ENCODE measurements at regions not wholly inside any gene's neighbourhood (a gene's known extent, or its start where the extent isn't known, plus 50 kb on each side); places are given as distances from the start of the nearest gene placed in this dataset.
A peak's percentile ranks its signal among the peaks of the same experiment; 100 is the strongest.

- TF ChIP-seq IRF9 (tag; IDR thresholded peaks at IDR 0.05) = no peak
- no peak for TF ChIP-seq WHSC1 (IDR thresholded peaks at IDR 0.05; ENCODE audit: low read length)
- no peak for TF ChIP-seq HMG20B (CRISPR knock-in tag; IDR thresholded peaks at IDR 0.05)
- TF ChIP-seq SIN3B (IDR thresholded peaks at IDR 0.05; ENCODE audit: low read depth) = no peak
- TF ChIP-seq NFE2 (IDR thresholded peaks at IDR 0.05; ENCODE audit: low read depth) = peak; percentile 35
- TF ChIP-seq PURB (CRISPR knock-in tag; IDR thresholded peaks at IDR 0.05; ENCODE audit: low read depth) = no peak
- no peak for TF ChIP-seq ARID2 (IDR thresholded peaks at IDR 0.05)
- no peak for TF ChIP-seq MCM7 (IDR thresholded peaks at IDR 0.05)
- peak; percentile 83 for TF ChIP-seq DPF2 (IDR thresholded peaks at IDR 0.05)
- TF ChIP-seq PHB2 (IDR thresholded peaks at IDR 0.05; ENCODE audit: low read depth) = no peak
- peak; percentile 33; the same call in 1 of the 2 replicates for TF ChIP-seq RBFOX2 (IDR thresholded peaks at IDR 0.05; ENCODE audit: low read depth, low read length)
- no peak for TF ChIP-seq CHAMP1 (IDR thresholded peaks at IDR 0.05)
- no peak for TF ChIP-seq RBBP5 (IDR thresholded peaks at IDR 0.05; ENCODE audit: borderline replicate concordance, insufficient read depth, low read length, poor library complexity, severe bottlenecking)
- no peak for TF ChIP-seq TAF1 (IDR thresholded peaks at IDR 0.05; ENCODE audit: control insufficient read depth, extremely low read depth, insufficient read depth, low read length, severe bottlenecking)
- no peak for TF ChIP-seq BMI1 (IDR thresholded peaks at IDR 0.05; ENCODE audit: low read length)
- TF ChIP-seq ZNF384 (IDR thresholded peaks at IDR 0.05; ENCODE audit: low read depth, low read length) = no peak
- TF ChIP-seq PHTF2 (CRISPR knock-in tag; IDR thresholded peaks at IDR 0.05) = no peak
- TF ChIP-seq EHMT2 (IDR thresholded peaks at IDR 0.05) = no peak
- TF ChIP-seq SPI1 (IDR thresholded peaks at IDR 0.05; ENCODE audit: borderline replicate concordance, low read depth, low read length) = no peak
- peak; percentile 54; the same call in 1 of the 2 replicates for TF ChIP-seq MTA1 (IDR thresholded peaks at IDR 0.05; ENCODE audit: borderline replicate concordance)
- TF ChIP-seq, protein P1, sequence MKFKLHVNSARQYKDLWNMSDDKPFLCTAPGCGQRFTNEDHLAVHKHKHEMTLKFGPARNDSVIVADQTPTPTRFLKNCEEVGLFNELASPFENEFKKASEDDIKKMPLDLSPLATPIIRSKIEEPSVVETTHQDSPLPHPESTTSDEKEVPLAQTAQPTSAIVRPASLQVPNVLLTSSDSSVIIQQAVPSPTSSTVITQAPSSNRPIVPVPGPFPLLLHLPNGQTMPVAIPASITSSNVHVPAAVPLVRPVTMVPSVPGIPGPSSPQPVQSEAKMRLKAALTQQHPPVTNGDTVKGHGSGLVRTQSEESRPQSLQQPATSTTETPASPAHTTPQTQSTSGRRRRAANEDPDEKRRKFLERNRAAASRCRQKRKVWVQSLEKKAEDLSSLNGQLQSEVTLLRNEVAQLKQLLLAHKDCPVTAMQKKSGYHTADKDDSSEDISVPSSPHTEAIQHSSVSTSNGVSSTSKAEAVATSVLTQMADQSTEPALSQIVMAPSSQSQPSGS (CRISPR knock-in tag; IDR thresholded peaks at IDR 0.05) = no peak
- no peak for TF ChIP-seq PHF21A (IDR thresholded peaks at IDR 0.05; ENCODE audit: borderline replicate concordance, low read depth)
- TF ChIP-seq ZNF592 (IDR thresholded peaks at IDR 0.05) = peak; percentile 72; the same call in 1 of the 2 replicates
These were observed 118.4 kb upstream of the SGK1 start (continued) for GRCh38 chr6:134436281-134436815.
